Small intestine (tissue), 7 donors: ENCODE measurements at regions not wholly inside any gene's neighbourhood (a gene's known extent, or its start where the extent isn't known, plus 50 kb on each side); places are given as distances from the start of the nearest gene placed in this dataset.

Experiments used
- DNase-seq, 2 donors: peaks; one replicate each; pipeline versions ENCODE4 v3.0.0 to v3.0.0-alpha.2; 2013
- FAIRE-seq: peaks from 2 replicates; lab custom pipeline; 2012; peaks lifted over from hg19 to GRCh38; lab: Jason Lieb, UNC
- H3K27ac ChIP-seq, 3 donors: one replicate each; pipeline ENCODE4 v1.5.1; 2013; ENCODE audit warnings: low read length in 2 of 3, mild to moderate bottlenecking in 2 of 3, control low read depth in 1 of 3, inconsistent platforms in 1 of 3, low read depth in 1 of 3, moderate library complexity in 1 of 3
- H3K27me3 ChIP-seq, 3 donors: one replicate each; pipeline ENCODE4 v1.6.1; 2013; ENCODE audit warnings: low read length in 3 of 3, inconsistent platforms in 1 of 3; ENCODE audit not compliant: control insufficient read depth in 3 of 3, insufficient read depth in 3 of 3
- H3K36me3 ChIP-seq, 3 donors: one replicate each; pipeline ENCODE4 v1.6.1; 2013; ENCODE audit warnings: low read length in 3 of 3, inconsistent platforms in 1 of 3, low read depth in 1 of 3, mild to moderate bottlenecking in 1 of 3, moderate library complexity in 1 of 3; ENCODE audit not compliant: control insufficient read depth in 3 of 3, insufficient read depth in 2 of 3
- H3K4me1 ChIP-seq, 3 donors: one replicate each; pipeline ENCODE4 v1.6.1; 2013; ENCODE audit warnings: low read length in 2 of 3, inconsistent platforms in 1 of 3, low read depth in 1 of 3, mild to moderate bottlenecking in 1 of 3, moderate library complexity in 1 of 3; ENCODE audit not compliant: control insufficient read depth in 3 of 3, insufficient read depth in 2 of 3
- H3K4me3 ChIP-seq, 3 donors: one replicate each; pipeline ENCODE4 v1.5.1; 2013; ENCODE audit warnings: low read length in 3 of 3, control low read depth in 1 of 3, inconsistent platforms in 1 of 3, low read depth in 1 of 3, mild to moderate bottlenecking in 1 of 3, moderate library complexity in 1 of 3
- H3K9me3 ChIP-seq, 2 donors: one replicate each; pipeline ENCODE4 v1.6.1; 2013; ENCODE audit warnings: low read depth in 1 of 2, low read length in 1 of 2; ENCODE audit not compliant: control insufficient read depth in 2 of 2, insufficient read depth in 1 of 2
- WGBS, 3 donors: extraction: QIAGEN DNeasy Blood & Tissue Kit; methylation state at CpG; one replicate each; pipeline ENCODE4 v1.1.7; 2013; 5-methylcytosine and 5-hydroxymethylcytosine counted together
- donor health status: healthy with polysubstance abuse.
- donor health status: control.
- donor health status: control.
- donor health status: Bipolar disorder and iron deficiency.
- donor health status: healthy.

DNA sequence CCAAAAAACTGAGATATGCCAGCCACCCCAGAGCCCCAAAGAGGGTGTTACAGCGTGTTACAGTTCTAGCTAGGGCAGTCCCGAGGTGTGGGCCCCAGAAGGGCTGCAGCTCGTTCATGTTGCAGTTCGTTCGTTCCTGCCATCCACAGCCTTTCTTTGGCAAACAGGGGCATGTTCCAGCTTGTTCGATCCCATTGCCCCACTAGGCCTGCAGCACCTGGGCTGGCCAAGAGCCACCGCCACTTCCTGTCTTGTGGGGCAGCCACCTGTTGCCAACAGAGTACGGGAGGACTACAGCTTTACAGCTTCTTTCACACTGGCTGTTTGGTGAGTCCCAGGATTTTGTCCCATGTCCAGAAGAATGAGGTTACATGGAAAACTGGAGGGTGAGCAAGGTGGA, 198.1 kb downstream of the MMUT start:
- 80 to 86% (median 85%) methylated on average over 8 of the region's 8 CpGs for WGBS, 3 donors
- H3K36me3 ChIP-seq = no peaks in the 10 kb centered on the region
- no peak overlapping the region for H3K4me3 ChIP-seq
- FAIRE-seq (no peak), DNase-seq (no peak)
- peaks cover 0 to 4% of the 10 kb centered on the region in 2 donors for H3K9me3 ChIP-seq
- H3K27ac ChIP-seq = no peak overlapping the region
- no peaks in the 10 kb centered on the region for H3K4me1 ChIP-seq
- H3K27me3 ChIP-seq = no peaks in the 10 kb centered on the region

DNA sequence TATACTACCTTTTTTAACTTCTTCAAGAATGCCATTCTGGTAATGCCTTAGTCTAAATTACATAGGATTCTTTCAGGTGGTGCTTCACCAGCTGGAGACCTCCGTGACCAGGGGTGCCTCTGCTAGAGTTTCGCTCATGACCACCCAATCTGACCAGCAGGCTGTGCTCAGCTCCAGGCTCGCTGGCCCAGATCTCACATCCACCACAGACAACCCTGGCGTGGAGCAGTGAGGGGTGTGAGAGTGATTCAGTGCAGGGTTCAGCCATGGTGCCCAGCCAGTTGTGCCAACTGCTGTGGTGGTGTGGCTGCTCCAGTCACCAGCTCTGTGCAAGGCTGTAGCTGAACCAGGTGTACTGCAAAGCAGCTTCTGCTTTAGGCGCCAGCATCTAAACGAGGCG, 198.6 kb downstream of the MMUT start:
- no peaks in the 10 kb centered on the region for H3K27me3 ChIP-seq
- FAIRE-seq = no peak
- 70 to 76% (median 71%) methylated on average over 7 of the region's 7 CpGs for WGBS, 3 donors
- peaks cover 0 to 4% of the 10 kb centered on the region in 2 donors for H3K9me3 ChIP-seq
- no peak overlapping the region for H3K4me3 ChIP-seq
- H3K36me3 ChIP-seq = no peaks in the 10 kb centered on the region
- DNase-seq = no peak
- H3K27ac ChIP-seq = no peak overlapping the region
- no peaks in the 10 kb centered on the region for H3K4me1 ChIP-seq

DNA sequence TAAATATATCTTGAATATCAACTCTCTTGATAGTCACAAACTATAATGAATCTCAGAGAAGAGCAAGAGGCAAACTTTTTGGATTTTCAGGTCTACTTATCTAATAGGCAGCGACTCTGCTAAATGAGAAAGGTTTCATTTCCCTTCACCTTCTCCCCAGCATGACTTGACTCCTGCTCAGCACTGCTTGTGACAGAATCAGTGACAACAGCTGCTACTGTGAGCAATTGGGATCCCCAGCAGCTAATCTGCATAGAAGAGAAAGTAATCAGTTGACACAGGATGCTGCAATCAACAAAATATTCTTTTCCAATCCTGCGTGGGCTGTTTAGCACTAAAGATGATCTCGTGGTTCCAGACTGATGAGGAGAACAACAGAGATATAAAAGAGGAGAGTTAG, 205.5 kb downstream of the MMUT start:
- WGBS, 3 donors = 33 to 40% (median 35%) methylated on average over 3 of the region's 3 CpGs
- no peak for FAIRE-seq
- H3K27me3 ChIP-seq = no peaks in the 10 kb centered on the region
- no peak for DNase-seq
- H3K4me3 ChIP-seq = no peak overlapping the region
- H3K36me3 ChIP-seq = no peaks in the 10 kb centered on the region
- H3K4me1 ChIP-seq = no peaks in the 10 kb centered on the region
- no peak overlapping the region for H3K27ac ChIP-seq
- no peaks in the 10 kb centered on the region for H3K9me3 ChIP-seq

DNA sequence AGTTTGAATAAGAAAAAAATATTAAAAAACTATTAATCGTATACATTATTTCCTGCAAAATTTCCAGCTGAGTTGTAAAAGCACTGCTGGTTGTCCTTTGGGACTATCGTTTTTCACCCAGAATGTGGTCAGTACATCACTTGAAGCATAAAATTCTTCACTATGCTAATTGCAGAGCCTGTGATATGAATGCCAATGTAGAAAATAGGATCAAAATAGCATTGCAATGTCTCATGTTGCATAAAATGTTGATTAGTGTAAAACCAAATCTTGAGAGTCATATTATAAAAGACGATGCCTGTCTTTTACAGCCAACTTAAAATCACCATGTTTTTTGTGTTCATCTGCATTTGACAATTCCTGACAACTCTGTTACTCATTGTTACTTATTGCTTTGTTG, 207.7 kb downstream of the MMUT start:
- Histone ChIP-seq H3K9me3 (no peaks in the 10 kb centered on the region), H3K27me3 (no peaks in the 10 kb centered on the region), H3K4me1 (no peaks in the 10 kb centered on the region), H3K4me3 (no peak overlapping the region), H3K36me3 (no peaks in the 10 kb centered on the region), H3K27ac (no peak overlapping the region)
- no peak for FAIRE-seq
- 85 to 87% (median 86%) methylated on average over 3 of the region's 3 CpGs for WGBS, 3 donors
- no peak for DNase-seq

DNA sequence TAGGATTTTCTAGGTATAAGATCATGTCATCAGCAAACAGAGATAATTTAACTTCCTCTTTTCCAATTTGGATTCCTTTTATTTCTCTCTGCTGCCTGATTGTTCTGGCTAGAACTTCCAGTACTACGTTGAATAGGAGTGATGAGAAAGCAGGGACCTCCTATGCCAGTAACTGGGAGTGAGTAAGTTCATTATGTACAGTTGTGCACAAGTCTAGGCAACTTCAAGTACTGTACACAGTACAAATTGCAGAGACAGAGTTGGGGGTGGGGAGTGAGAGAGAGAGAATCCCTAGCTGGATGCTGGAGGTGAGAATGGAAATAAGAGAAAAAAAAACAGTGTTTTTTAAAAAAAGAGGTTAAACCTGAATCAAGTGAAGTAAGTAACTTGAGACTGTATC, 210.2 kb downstream of the MMUT start:
- FAIRE-seq (no peak), DNase-seq (no peak)
- WGBS, 3 donors = 31 to 59% (median 43%) methylated on average over 1 of the region's 1 CpG
- H3K27me3 ChIP-seq = no peaks in the 10 kb centered on the region
- no peak overlapping the region for H3K4me3 ChIP-seq
- no peaks in the 10 kb centered on the region for H3K9me3 ChIP-seq
- no peaks in the 10 kb centered on the region for H3K4me1 ChIP-seq
- H3K27ac ChIP-seq = no peak overlapping the region
- no peaks in the 10 kb centered on the region for H3K36me3 ChIP-seq

DNA sequence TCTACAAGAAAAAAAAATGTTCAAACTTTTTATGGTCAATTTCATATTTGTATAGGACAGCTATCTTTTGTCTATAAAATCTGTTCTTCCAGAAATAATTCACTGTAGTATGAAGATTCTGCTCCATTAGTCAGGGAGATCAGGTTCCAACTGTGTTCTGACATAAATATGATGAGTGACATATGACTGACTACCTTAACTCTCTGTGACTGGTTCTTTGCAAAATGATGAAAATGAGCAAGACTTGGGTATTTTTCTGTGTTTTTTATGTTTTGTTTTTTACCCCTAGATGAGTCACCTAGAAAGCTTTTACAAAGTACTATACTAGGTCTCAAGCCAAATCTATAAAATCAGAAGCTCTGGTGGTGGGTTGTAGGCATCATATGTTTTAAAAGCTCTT, 229.6 kb downstream of the MMUT start:
- Histone ChIP-seq H3K4me1 (no peaks in the 10 kb centered on the region), H3K9me3 (peaks cover 0 to 19% of the 10 kb centered on the region in 2 donors), H3K27ac (no peak overlapping the region), H3K36me3 (no peaks in the 10 kb centered on the region), H3K27me3 (no peaks in the 10 kb centered on the region), H3K4me3 (no peak overlapping the region)
- DNase-seq (no peak), FAIRE-seq (no peak)

DNA sequence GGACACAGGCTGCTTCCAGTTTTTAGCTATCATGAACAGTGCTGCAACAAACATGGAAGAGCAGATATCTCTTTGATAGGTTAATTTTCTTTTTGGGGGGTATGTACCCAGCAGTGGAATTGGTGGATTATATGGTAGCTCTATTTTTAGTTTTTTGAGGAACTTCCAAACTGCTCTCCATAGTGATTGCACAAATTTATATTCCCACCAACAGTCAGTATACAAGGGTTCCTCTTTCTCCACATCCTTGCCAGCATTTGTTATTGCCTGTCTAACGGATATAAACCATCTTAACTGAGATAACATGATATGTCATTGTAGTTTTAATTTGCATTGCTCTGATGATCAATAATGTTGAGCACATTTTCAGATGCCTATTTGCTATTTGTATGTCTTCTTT, 237.6 kb downstream of the MMUT start:
- 66 to 72% (median 72%) methylated on average over 1 of the region's 1 CpG for WGBS, 3 donors
- FAIRE-seq (no peak), DNase-seq (no peak)
- Histone ChIP-seq H3K27ac (no peak overlapping the region), H3K4me3 (no peak overlapping the region), H3K36me3 (no peaks in the 10 kb centered on the region), H3K4me1 (no peaks in the 10 kb centered on the region), H3K9me3 (peaks cover 0 to 4% of the 10 kb centered on the region in 2 donors), H3K27me3 (no peaks in the 10 kb centered on the region)

DNA sequence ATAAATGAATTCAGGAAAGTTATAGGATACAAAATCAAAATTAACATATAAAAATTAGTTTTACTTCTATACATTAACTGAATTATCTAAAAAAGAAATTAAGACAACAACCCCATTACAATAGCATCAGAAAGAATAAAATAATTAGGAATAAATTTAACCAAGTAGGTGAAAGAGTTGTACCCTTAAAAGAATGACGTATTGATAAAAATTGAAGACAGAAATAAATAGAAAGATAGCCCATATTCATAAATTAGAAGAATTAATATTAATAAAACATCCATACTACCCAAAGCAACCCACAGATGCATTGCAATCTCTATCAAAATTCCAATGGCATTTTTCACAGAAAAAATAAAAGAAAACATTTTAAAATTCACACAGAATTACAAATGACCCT, 242.8 kb downstream of the MMUT start:
- Histone ChIP-seq H3K9me3 (no peaks in the 10 kb centered on the region), H3K4me1 (no peaks in the 10 kb centered on the region), H3K36me3 (no peaks in the 10 kb centered on the region), H3K27ac (no peak overlapping the region), H3K4me3 (no peak overlapping the region), H3K27me3 (no peaks in the 10 kb centered on the region)
- FAIRE-seq = no peak
- 81 to 97% (median 85%) methylated on average over 1 of the region's 1 CpG for WGBS, 3 donors
- no peak for DNase-seq

DNA sequence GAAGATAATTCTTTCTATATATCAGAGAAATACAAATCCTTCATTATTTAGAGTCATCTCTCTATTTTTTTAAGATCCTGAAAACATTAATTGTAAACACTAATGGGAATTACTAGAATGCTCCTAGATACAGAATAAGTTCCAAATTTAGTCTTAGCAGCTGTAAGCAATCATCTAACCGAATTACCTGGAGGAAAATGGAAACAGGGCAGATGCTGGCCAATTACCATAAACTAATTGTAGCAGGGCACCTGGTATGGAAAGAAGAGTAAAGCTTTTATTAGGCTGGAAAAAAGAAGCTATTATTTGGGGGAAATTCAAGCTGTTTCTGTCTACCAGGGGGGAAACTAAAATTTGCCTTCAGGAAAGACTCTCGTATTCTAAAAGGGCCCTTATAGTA, 257.5 kb downstream of the MMUT start:
- peaks cover 0 to 4% of the 10 kb centered on the region in 2 donors for H3K9me3 ChIP-seq
- no peaks in the 10 kb centered on the region for H3K4me1 ChIP-seq
- H3K27me3 ChIP-seq = no peaks in the 10 kb centered on the region
- H3K36me3 ChIP-seq = no peaks in the 10 kb centered on the region
- WGBS, 3 donors = 74 to 88% (median 81%) methylated on average over 2 of the region's 2 CpGs
- H3K27ac ChIP-seq = no peak overlapping the region
- no peak for DNase-seq
- no peak overlapping the region for H3K4me3 ChIP-seq
- no peak for FAIRE-seq
